ENCODE measurements at regions not wholly inside any gene's neighbourhood (a gene's known extent, or its start where the extent isn't known, plus 50 kb on each side); places are given as distances from the start of the nearest gene placed in this dataset.
"Not testable (repeated sequence)": the region's sequence is repeated elsewhere in the genome, so short reads cannot be mapped to it uniquely, and the experiment has no call there.

DNA sequence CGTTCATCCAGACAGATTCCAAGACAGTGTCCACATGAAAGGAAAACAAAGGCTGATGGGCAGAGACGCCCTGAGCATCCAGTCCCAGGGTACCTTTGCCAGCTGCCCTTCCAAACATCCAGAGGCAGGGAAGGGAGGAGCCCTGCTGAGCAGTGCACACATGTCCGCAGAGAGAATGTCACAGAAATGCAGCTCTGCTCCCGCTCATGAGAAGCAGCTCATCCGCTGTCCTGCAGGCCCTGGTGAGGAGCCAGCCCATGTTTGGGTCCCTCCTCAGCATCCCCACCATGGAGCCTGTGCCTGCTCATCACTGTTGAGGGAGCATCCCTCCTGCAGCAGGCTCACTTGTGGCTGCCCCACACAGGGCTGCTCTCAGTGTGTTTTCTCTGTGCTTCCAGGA lies 484.7 kb downstream of the GOLGA6L6 start:
- not testable (repeated sequence) for H3K4me3 ChIP-seq (replicated peaks in 1 of 2; ENCODE audit: low read depth in 2 of 2, low read length in 2 of 2); DNase-seq (ENCODE audit: low read depth in 2 of 2)

DNA sequence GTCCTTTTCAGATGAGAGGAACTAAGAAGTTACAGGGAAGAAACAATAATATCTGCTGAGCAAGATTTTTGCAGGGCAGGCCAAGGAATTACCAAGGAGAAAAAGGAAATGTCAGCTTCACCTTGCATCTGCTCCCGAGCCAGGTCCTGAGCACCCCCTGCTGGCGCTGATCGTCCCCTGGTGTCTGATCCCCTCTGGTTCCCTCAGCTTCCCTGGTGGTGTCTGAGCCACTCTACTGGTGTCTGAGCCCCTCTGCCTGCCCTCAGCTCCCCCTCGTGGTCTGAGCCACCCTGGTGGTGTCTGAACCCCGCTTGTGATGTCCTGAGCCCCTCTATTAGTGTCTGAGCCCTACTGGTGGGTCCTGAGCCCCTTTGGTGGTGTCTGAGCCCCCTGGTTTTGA lies 485.7 kb downstream of the GOLGA6L6 start:
- DNase-seq (ENCODE audit: low read depth in 2 of 2); H3K4me3 ChIP-seq (replicated peaks in 1 of 2; ENCODE audit: low read depth in 2 of 2, low read length in 2 of 2): not testable (repeated sequence)

DNA sequence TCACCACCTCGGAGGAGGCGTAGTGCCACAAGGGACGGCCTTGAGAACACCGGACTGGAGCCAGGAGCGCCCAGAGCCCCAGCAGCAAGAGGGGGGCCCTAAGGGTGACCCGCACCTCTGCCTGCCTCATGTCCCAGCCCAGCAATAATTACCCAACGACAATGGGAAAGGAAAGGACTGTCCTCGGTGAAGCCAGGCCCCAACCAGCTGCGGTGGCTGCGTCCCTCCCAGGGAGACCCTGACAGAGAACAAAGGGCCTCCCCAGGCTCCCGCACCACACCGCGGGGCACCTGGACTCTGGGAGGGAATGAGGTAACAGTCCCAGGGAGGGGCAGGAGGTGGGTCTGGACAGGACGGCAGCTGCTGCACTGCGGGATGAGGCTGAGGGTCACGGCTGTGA lies 493.4 kb downstream of the GOLGA6L6 start:
- not testable (repeated sequence) for DNase-seq (ENCODE audit: low read depth in 2 of 2); H3K4me3 ChIP-seq (replicated peaks in 1 of 2; ENCODE audit: low read depth in 2 of 2, low read length in 2 of 2)

- not testable (repeated sequence) for H3K4me3 ChIP-seq (replicated peaks in 1 of 2; ENCODE audit: low read depth in 2 of 2, low read length in 2 of 2); DNase-seq (ENCODE audit: low read depth in 2 of 2)
Observed at GRCh38 chr15:20045165-20045564, 496.4 kb downstream of the GOLGA6L6 start.

GRCh38 chr15:20040691-20041090 lies 500.9 kb downstream of the GOLGA6L6 start:
- DNase-seq (ENCODE audit: low read depth in 2 of 2); H3K4me3 ChIP-seq (replicated peaks in 1 of 2; ENCODE audit: low read depth in 2 of 2, low read length in 2 of 2): not testable (repeated sequence)

- not testable (repeated sequence) for H3K4me3 ChIP-seq (replicated peaks in 1 of 2; ENCODE audit: low read depth in 2 of 2, low read length in 2 of 2); DNase-seq (ENCODE audit: low read depth in 2 of 2)
Observed at GRCh38 chr15:20025040-20025439, 516.6 kb downstream of the GOLGA6L6 start.

- not testable (repeated sequence) for DNase-seq (ENCODE audit: low read depth in 2 of 2); H3K4me3 ChIP-seq (replicated peaks in 1 of 2; ENCODE audit: low read depth in 2 of 2, low read length in 2 of 2)
Observed at GRCh38 chr15:20022349-20022748, 519.3 kb downstream of the GOLGA6L6 start.

DNA sequence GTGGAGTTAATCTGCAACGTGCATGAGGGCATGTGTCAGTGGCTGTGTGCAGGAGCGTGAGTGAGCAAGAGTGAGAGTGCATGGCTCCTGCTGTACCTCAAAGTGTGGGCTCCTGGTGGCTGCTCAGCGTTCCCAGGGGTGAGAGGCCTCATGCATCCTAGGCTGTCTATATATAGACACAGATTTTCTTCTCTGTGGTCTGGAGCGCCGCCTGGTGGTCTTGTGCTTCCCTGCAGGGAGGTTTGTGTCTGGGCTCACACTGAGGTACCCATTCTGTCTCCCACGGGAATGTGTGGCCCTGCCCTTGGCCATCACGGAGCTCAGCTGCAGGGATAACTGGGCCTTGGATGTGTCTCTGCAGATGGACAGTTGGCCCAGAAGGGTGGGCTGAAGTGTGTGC lies 520.2 kb downstream of the GOLGA6L6 start:
- DNase-seq (ENCODE audit: low read depth in 2 of 2); H3K4me3 ChIP-seq (replicated peaks in 1 of 2; ENCODE audit: low read depth in 2 of 2, low read length in 2 of 2): not testable (repeated sequence)

DNA sequence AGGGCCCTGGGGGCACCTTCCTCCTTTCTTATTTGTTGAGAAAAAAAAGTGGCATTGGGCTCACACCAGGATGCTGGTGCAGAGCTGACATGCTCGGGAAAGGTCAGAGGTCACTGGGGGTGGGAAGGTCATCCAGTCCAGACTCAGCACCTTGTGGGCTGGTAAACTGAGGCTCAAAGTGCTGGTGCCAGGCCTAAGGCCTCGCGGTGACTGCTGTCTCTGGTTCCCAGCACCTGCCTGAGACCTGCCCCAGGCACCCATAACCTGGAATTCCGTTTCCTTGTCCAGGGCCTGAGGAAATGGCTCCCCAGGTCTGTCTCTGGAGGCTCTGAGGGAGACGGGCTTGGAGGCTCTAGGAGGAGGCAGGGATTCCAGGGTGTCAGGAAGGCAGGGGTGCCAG lies 521.0 kb downstream of the GOLGA6L6 start:
- not testable (repeated sequence) for DNase-seq (ENCODE audit: low read depth in 2 of 2); H3K4me3 ChIP-seq (replicated peaks in 1 of 2; ENCODE audit: low read depth in 2 of 2, low read length in 2 of 2)

- DNase-seq (ENCODE audit: low read depth in 2 of 2); H3K4me3 ChIP-seq (replicated peaks in 1 of 2; ENCODE audit: low read depth in 2 of 2, low read length in 2 of 2): not testable (repeated sequence)
Observed at GRCh38 chr15:20019758-20020157, 521.8 kb downstream of the GOLGA6L6 start.

DNA sequence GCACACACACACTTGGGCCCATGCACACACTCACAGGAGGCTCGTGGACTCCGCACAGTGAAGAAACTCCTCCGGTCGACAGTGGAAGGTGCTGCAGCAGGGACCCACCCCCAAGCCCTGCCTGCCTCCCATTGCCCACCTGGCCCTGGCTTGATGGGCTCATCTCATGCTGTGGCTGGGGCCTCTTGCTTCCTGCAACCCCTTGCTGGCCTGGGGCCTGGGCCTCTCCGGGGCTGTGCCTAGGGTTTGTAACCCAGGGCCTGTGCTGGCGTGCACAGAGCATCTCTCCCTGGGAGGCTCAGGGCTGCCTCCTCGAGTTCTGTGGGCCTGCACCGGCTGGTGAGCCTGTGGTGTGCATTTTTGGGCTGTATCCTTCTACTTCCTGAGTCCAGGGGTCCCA lies 524.0 kb downstream of the GOLGA6L6 start:
- H3K4me3 ChIP-seq (replicated peaks in 1 of 2; ENCODE audit: low read depth in 2 of 2, low read length in 2 of 2); DNase-seq (ENCODE audit: low read depth in 2 of 2): not testable (repeated sequence)

GRCh38 chr15:20016941-20017340 lies 524.7 kb downstream of the GOLGA6L6 start:
- H3K4me3 ChIP-seq (replicated peaks in 1 of 2; ENCODE audit: low read depth in 2 of 2, low read length in 2 of 2); DNase-seq (ENCODE audit: low read depth in 2 of 2): not testable (repeated sequence)

DNA sequence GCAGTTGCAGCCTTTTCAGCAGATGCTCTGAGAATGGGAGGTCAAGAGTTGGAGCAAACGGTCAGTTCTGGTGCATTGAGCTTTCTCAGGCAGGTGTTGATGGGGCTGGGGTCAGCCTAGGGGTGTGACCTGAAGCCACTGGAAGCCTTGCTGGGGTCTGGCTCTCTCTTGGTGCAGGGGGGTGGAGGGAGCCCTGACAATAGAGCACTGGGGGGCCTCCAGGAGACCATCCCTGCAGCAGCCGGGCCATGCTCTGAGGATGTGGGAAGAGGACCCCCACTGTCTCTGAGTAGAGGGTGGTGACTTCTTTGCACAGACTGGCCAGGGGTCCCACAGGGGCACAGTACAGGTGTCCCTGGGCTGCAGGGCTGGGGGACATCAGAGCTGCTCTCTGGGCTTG lies 528.8 kb downstream of the GOLGA6L6 start:
- not testable (repeated sequence) for DNase-seq (ENCODE audit: low read depth in 2 of 2); H3K4me3 ChIP-seq (replicated peaks in 1 of 2; ENCODE audit: low read depth in 2 of 2, low read length in 2 of 2)

DNA sequence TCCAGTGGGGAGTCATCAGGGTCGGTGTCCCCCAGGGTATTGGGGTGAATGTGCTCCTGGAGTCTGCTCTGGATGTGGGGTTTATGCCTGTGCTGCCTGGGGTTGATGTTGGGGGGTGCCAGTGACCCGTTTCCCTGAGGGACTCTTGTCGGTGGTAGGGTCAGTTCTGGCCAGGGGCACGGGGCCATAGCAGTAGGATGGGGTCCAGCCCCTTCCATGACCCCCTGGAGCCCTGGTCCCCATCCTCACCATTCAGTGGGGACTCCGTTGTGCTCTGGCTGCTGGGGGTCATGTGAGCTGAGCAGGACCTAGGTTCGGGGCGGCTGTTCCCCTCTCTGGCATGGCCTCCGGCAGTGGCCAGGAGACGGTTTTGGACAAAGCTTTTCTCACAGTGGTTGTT lies 530.8 kb downstream of the GOLGA6L6 start:
- H3K4me3 ChIP-seq (replicated peaks in 1 of 2; ENCODE audit: low read depth in 2 of 2, low read length in 2 of 2); DNase-seq (ENCODE audit: low read depth in 2 of 2): not testable (repeated sequence)

DNA sequence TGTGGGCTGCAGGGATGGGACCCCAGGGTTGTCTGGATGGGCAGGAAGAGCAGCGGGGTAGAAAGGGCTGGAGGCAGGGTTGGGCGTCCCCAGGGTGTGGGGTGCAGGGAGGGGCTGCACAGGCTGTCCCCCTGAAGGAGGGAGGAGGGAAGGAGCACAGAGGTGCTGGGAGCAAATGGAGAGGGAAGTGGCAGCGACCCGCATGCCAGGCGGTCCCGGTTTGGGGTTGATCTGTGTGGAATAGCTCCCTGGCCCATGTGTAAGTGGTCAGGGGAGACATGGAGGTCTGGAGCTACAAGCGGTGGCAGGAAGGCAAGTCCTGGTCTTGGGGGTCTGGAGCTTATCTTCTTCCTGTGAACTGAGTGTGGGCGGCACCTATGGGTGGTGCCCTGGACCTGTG lies 532.0 kb downstream of the GOLGA6L6 start:
- not testable (repeated sequence) for DNase-seq (ENCODE audit: low read depth in 2 of 2); H3K4me3 ChIP-seq (replicated peaks in 1 of 2; ENCODE audit: low read depth in 2 of 2, low read length in 2 of 2)

DNA sequence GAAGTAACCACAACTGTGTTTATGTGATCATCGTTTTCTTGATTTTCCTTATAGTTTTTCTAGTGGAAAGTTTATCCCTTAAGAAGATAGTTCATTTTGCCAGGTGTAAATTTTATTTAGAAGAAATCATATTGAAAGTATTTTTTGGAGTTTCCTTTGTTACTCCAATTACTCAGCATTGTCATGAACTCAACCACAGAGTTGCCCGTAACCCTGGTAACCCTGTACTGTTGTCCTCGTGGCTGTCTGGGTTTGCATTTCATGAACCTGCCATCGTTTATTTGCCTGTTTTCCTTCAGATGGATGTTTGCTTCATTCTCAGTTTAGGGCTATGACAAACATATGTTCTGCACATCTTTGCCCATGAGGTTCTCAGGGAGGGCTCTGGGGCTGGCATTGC lies 534.3 kb downstream of the GOLGA6L6 start:
- not testable (repeated sequence) for H3K4me3 ChIP-seq (replicated peaks in 1 of 2; ENCODE audit: low read depth in 2 of 2, low read length in 2 of 2); DNase-seq (ENCODE audit: low read depth in 2 of 2)

- H3K4me3 ChIP-seq (replicated peaks in 1 of 2; ENCODE audit: low read depth in 2 of 2, low read length in 2 of 2); DNase-seq (ENCODE audit: low read depth in 2 of 2): not testable (repeated sequence)
Observed at GRCh38 chr15:20003471-20003870, 538.1 kb downstream of the GOLGA6L6 start.

DNA sequence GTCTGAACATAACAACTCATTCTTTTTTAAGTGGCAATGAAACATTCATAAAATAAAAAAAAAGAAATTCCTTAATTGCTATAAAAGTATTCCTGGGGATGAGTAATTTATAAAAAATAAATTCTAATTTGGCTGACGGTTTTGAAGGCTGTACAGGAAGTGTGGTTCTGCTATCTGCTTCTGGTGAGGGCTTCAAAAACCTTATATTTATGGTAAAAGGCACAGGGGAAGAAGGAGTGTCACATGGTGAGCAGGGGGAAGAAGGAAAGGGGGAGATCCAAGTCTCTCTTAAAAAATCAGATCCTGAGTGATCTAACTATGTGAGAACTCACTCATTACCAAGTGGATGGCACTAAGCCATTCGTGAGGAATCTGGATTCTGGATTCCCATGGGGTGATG lies 539.0 kb downstream of the GOLGA6L6 start:
- H3K4me3 ChIP-seq (replicated peaks in 1 of 2; ENCODE audit: low read depth in 2 of 2, low read length in 2 of 2); DNase-seq (ENCODE audit: low read depth in 2 of 2): not testable (repeated sequence)

- not testable (repeated sequence) for H3K4me3 ChIP-seq (replicated peaks in 1 of 2; ENCODE audit: low read depth in 2 of 2, low read length in 2 of 2); DNase-seq (ENCODE audit: low read depth in 2 of 2)
Observed at GRCh38 chr15:19996574-19997194, 544.9 kb downstream of the GOLGA6L6 start.

DNA sequence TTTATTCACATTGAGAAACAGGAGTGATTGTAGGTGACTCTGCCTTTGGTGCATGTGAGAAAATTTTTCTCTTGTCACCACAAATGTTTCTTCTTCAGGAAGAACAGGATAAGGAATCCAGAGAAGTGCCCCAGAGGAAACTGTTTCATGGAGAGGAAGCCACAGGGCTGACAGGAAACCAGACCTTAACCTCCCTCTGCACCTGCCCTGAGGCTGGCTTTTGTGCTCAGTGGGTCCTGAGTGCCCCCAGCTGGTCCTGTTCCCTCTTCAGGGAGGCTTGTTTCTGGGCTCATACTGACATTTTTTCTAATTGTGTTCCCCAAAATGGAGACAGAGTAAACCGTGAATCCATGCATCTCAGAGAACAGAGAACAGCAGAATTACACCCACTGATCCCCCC lies 546.3 kb downstream of the GOLGA6L6 start:
- not testable (repeated sequence) for DNase-seq (ENCODE audit: low read depth in 2 of 2); H3K4me3 ChIP-seq (replicated peaks in 1 of 2; ENCODE audit: low read depth in 2 of 2, low read length in 2 of 2)

Measured in cardiac fibroblast (primary cell).